Stimulated activated naive B cell treated with anti-CD40 and anti-IgM and Interleukin-4, amounts not matched to agents 10 μg/mL and 1 μg/mL and 100 μg/mL, for 72 hours (primary cell): ENCODE measurements at regions not wholly inside any gene's neighbourhood (a gene's known extent, or its start where the extent isn't known, plus 50 kb on each side); places are given as distances from the start of the nearest gene placed in this dataset.
A peak's percentile ranks its signal among the peaks of the same experiment; 100 is the strongest.

ENCODE experiments used
- ATAC-seq, 2 donors: fragments of 150-1000 bp; cut with Tn5 transposase; replicated peaks; 2 replicates each; pipeline ENCODE4 v1.10.0; 2021; ENCODE audit warnings: moderate library complexity in 1 of 2
- DNase-seq: peaks from one replicate; pipeline ENCODE4 v3.0.0; 2021
- H3K27ac Mint-ChIP-seq: one replicate; pipeline ENCODE4 v1.8.0; 2022; ENCODE audit warnings: mild to moderate bottlenecking, mixed read lengths
- H3K27me3 Mint-ChIP-seq, 2 donors: one replicate each; pipeline ENCODE4 v1.8.0; 2022; ENCODE audit warnings: mixed read lengths in 2 of 2
- H3K36me3 Mint-ChIP-seq, 2 donors: one replicate each; pipeline ENCODE4 v1.8.0; 2022; ENCODE audit warnings: mixed read lengths in 2 of 2, mild to moderate bottlenecking in 1 of 2
- H3K4me1 Mint-ChIP-seq, 2 donors: one replicate each; pipeline ENCODE4 v1.8.0; 2022; ENCODE audit warnings: mixed read lengths in 2 of 2, mild to moderate bottlenecking in 1 of 2
- H3K4me3 Mint-ChIP-seq, 2 donors: one replicate each; pipeline ENCODE4 v1.8.0; 2022; ENCODE audit warnings: mild to moderate bottlenecking in 2 of 2, mixed read lengths in 2 of 2, moderate library complexity in 1 of 2
- H3K9me3 Mint-ChIP-seq, 2 donors: one replicate each; pipeline ENCODE4 v1.8.0; 2022; ENCODE audit warnings: mixed read lengths in 2 of 2, mild to moderate bottlenecking in 1 of 2

DNA sequence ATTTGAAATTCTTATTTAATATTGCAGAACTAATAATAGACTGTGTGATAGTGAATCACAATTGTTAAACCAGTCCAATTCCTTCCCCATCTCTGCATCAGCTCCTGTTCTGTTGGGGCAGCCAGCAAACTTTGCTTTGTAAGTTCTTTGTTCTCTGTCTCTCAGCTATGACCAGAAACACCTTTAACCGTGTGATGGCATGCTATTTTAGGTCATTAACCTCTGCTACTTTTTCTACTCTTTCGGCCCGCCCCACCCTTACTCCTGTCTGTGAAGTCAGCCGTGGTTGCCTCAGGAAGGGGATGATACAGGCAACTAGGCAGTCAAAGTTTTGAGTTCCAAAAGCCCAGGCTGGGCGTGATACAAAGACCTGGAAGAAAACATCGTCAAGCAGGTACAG lies 51.3 kb upstream of the EGFL6 start:
- Mint-ChIP-seq H3K4me1 (peaks cover 0 to 4% of the 10 kb centered on the region in 2 donors), H3K9me3 (no peaks in the 10 kb centered on the region), H3K27me3 (peaks cover 0 to 20% of the 10 kb centered on the region in 2 donors), H3K27ac (peak overlapping the region; percentile 77), H3K36me3 (no peaks in the 10 kb centered on the region), H3K4me3 (no peak overlapping the region)
- DNase-seq (no peak), ATAC-seq (no peak)

DNA sequence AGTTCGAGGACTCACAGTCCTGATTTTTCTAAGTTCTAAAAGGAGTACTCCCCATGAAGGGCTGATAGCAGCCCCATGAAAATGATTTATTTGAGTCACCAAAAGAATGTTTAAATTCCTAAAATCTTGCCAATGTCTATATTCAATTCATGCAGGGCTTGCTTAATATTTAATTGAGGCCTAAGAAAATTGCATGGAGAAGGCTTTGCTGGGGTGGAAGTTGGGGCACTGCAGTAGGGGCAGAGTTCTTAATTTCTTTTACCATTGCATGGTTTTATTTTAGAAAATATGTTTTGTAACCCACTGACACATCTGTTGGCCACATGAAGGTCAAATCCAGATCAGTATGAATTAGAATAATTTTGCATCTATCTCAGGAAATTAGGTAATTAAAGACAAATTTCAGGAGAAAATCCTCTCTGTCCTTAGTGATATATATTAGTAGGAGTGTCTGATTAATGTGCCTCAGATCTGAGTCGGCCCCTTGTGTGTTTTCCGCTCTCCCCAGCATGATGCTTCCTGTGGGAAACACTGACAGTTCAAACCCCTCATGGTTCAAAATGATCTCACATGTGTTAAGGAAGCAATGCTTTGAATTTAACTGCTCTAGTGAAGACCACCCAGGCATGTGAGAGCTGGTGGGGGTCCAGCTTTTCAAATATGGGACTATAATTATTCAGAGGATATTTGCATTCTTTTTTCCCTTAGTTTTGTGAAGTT lies 54.0 kb upstream of the EGFL6 start:
- no peak overlapping the region for H3K27ac Mint-ChIP-seq
- H3K36me3 Mint-ChIP-seq = no peaks in the 10 kb centered on the region
- peaks cover 0 to 22% of the 10 kb centered on the region in 2 donors for H3K27me3 Mint-ChIP-seq
- DNase-seq = no peak
- no peak overlapping the region for H3K4me3 Mint-ChIP-seq
- ATAC-seq = no peak
- H3K4me1 Mint-ChIP-seq = peaks cover 0 to 4% of the 10 kb centered on the region in 2 donors
- no peaks in the 10 kb centered on the region for H3K9me3 Mint-ChIP-seq

DNA sequence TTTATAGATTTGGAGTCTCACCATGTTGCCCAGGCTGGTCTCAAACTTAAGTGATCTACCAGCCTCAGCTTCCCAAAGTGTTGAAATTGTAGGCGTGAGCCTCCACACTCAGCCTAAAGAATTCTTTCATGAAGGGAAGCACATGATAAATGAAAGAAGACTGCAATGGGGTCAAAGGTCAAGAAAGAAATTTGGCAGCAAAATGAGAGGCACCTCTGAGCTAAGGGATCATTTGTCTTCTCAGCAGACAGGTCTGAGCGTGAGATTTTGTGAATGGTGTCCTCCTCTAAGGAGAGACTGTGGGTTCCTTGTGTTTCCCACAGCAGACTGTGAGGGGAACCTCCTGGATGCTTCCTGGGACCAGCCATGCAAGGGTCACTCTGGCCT lies 57.5 kb upstream of the EGFL6 start:
- Mint-ChIP-seq H3K4me3 (no peak overlapping the region), H3K4me1 (no peaks in the 10 kb centered on the region), H3K36me3 (no peaks in the 10 kb centered on the region), H3K9me3 (no peaks in the 10 kb centered on the region), H3K27ac (no peak overlapping the region), H3K27me3 (peaks cover 0 to 5% of the 10 kb centered on the region in 2 donors)
- no peak for DNase-seq
- ATAC-seq = no peak

DNA sequence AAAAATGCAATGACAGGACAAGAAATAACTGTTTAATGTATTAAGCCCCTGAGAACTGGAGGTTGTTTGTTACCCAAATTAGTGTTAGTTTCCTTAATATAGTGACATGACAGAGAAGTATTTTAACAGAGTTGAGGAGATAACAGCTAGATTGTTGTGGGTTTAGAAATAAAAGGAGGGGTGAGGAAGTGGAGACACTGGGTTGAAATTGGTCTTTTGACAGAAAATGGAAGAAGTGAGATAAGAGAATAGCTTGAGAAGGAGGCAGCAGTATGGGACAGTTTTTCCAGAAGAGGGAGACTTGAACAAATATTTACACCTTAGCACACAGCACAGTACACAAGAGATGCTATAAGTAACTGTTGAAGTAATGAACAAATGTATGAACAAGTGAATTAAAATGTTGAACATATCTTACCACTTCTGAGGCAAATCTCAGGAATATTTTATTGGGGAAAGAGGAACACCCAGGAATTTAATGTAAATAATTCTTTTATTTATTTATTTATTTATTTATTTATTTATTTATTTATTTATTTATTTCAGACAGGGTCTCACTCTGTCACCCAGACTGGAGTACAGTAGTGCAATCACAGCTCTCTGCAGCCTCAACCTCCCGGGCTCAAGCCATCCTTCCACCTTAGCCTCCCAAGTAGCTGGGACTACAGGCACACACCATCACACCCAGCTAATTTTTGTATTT lies 58.0 kb upstream of the EGFL6 start:
- H3K27me3 Mint-ChIP-seq = peaks cover 0 to 5% of the 10 kb centered on the region in 2 donors
- no peaks in the 10 kb centered on the region for H3K9me3 Mint-ChIP-seq
- DNase-seq = no peak
- no peaks in the 10 kb centered on the region for H3K4me1 Mint-ChIP-seq
- H3K36me3 Mint-ChIP-seq = no peaks in the 10 kb centered on the region
- H3K27ac Mint-ChIP-seq = no peak overlapping the region
- no peak overlapping the region for H3K4me3 Mint-ChIP-seq
- no peak for ATAC-seq

DNA sequence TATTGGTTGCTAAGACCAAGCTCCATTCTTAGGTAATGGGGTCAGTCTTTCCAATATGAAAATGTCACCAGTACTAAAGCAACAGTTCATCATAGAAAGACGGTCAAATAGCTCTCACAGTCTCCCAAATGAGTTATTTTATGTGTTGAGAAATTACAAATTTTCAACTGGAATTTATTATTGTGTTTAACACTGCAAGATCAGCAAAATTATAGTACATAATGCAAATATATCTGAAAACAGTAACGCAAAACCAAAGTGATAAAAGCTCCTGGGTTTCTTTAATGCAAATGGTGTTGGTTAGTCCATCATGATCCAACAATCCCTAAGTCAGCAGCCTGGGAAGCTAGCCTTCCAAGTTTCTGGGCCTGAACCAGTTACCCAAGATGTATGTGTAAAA lies 61.5 kb upstream of the EGFL6 start:
- H3K27me3 Mint-ChIP-seq = peaks cover 0 to 21% of the 10 kb centered on the region in 2 donors
- ATAC-seq = no peak

DNA sequence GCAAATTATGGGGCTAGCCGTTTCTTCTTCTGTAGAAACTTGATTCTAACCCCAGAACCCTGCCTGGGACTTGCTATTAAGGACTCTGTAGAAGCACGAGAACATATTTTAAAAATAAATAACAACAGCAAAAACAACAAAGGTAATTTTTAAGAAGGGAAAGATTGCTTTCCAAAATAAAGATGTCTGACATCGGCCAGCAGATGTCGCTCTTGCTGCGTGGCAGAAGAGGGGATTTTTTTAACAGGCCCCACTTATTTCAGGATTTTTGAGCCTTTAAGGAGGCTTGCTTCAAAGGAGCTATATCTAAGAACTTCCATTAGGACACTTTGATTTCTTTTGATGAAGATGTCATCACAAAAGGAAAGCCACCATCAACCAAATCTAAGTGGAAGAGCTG lies 62.8 kb upstream of the EGFL6 start:
- peaks cover 0 to 21% of the 10 kb centered on the region in 2 donors for H3K27me3 Mint-ChIP-seq
- H3K4me1 Mint-ChIP-seq = peaks cover 3 to 4% of the 10 kb centered on the region in 2 donors
- ATAC-seq (no peak), DNase-seq (no peak)
- H3K9me3 Mint-ChIP-seq = no peaks in the 10 kb centered on the region
- H3K27ac Mint-ChIP-seq = no peak overlapping the region
- no peaks in the 10 kb centered on the region for H3K36me3 Mint-ChIP-seq
- no peak overlapping the region for H3K4me3 Mint-ChIP-seq

More for the DNA sequence above, 61.5 kb upstream of the EGFL6 start:
- H3K9me3 Mint-ChIP-seq = no peaks in the 10 kb centered on the region
- H3K27ac Mint-ChIP-seq = no peak overlapping the region
- H3K4me1 Mint-ChIP-seq = no peaks in the 10 kb centered on the region
- H3K36me3 Mint-ChIP-seq = no peaks in the 10 kb centered on the region
- no peak overlapping the region for H3K4me3 Mint-ChIP-seq
- no peak for DNase-seq

DNA sequence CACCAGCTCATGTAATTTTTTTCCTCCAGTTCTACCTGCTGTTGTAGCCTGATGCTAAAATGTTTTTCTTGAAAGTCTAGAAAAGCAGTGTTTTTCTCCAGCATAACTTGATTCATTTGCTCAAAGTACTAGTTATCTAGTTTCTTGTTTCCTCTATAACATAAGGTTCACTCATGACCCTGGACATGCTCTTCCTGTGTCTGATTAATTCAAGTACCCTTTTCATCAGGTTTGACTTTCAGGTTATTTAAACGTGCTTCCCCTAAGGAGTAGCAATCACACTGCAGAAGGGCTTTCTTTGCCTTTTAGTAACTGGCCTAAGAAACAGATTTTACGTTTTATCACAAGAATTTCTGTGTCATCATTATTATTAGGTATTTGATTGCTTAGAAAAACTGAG lies 66.8 kb upstream of the EGFL6 start:
- DNase-seq (no peak), ATAC-seq (peak; percentile 33 to 51)
- no peaks in the 10 kb centered on the region for H3K36me3 Mint-ChIP-seq
- H3K4me1 Mint-ChIP-seq = peaks cover 3 to 4% of the 10 kb centered on the region in 2 donors
- H3K9me3 Mint-ChIP-seq = no peaks in the 10 kb centered on the region
- peaks cover 0 to 29% of the 10 kb centered on the region in 2 donors for H3K27me3 Mint-ChIP-seq
- no peak overlapping the region for H3K4me3 Mint-ChIP-seq
- no peak overlapping the region for H3K27ac Mint-ChIP-seq

DNA sequence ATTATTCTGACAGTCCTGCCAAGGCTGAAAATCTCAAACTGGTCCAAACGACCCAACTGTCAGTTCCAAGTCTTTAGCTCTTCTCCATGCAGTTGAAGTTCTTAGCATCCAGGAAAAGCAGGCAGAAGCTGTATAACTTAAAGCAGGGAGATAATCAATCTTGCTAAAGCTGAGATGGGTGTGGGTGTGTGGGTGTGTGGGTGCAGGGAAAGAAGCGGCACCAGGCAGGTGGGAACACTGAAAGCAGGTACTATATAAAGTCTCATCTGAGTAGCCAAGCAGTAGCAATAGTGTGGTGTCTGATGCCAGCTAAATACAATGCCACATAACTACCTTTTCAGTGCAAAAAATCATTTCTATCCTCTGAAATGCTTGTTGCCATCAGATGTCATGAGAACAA lies 69.7 kb upstream of the EGFL6 start:
- no peaks in the 10 kb centered on the region for H3K9me3 Mint-ChIP-seq
- no peak overlapping the region for H3K27ac Mint-ChIP-seq
- ATAC-seq (no peak), DNase-seq (no peak)
- peaks cover 0 to 34% of the 10 kb centered on the region in 2 donors for H3K27me3 Mint-ChIP-seq
- no peak overlapping the region for H3K4me3 Mint-ChIP-seq
- no peaks in the 10 kb centered on the region for H3K36me3 Mint-ChIP-seq
- H3K4me1 Mint-ChIP-seq = peaks cover 3 to 4% of the 10 kb centered on the region in 2 donors

DNA sequence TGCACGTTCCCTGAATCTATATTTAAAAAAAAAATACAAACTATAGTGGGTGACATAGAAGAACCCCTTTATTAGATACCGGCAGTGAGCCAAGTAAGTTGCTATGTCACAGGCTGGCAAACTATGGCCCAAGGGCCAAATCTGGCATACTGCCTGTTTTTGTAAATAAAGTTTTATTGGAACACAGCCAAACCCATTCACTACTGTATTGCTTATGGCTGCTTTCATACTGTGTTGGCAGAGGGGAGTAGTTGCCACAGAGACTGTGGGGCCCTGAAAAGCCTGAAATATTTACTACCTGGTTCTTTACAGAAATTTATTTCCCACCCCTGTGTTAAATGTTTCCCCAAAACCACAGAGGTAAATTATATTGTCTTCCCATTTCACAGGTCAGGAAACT lies 71.2 kb upstream of the EGFL6 start:
- Mint-ChIP-seq H3K4me3 (no peak overlapping the region), H3K27ac (no peak overlapping the region), H3K9me3 (no peaks in the 10 kb centered on the region), H3K27me3 (peaks cover 0 to 36% of the 10 kb centered on the region in 2 donors), H3K36me3 (no peaks in the 10 kb centered on the region), H3K4me1 (peaks cover 3 to 4% of the 10 kb centered on the region in 2 donors)
- DNase-seq (no peak), ATAC-seq (no peak)

DNA sequence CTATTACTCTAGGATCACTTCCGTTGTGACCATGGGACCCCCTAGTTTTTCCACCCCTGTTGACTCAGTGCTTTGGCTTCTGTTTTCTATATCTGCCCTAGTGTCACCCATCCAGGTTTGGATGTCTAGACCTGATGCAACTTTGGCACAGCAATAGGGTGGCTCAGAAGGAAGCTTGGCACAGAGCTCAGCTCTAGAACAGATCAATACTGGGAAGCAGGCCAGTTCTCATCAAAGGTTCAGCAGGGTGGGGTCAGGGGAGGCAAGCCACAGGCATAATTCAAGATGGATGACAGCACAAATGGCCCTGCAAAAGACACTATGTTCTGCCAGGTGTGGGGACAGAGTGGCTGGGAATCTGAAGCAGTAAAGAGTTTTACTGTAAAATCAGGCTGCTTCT lies 74.2 kb upstream of the EGFL6 start:
- Mint-ChIP-seq H3K27ac (no peak overlapping the region), H3K27me3 (peaks cover 0 to 31% of the 10 kb centered on the region in 2 donors), H3K4me1 (no peaks in the 10 kb centered on the region), H3K4me3 (no peak overlapping the region), H3K36me3 (no peaks in the 10 kb centered on the region), H3K9me3 (no peaks in the 10 kb centered on the region)
- DNase-seq = no peak
- ATAC-seq = no peak

DNA sequence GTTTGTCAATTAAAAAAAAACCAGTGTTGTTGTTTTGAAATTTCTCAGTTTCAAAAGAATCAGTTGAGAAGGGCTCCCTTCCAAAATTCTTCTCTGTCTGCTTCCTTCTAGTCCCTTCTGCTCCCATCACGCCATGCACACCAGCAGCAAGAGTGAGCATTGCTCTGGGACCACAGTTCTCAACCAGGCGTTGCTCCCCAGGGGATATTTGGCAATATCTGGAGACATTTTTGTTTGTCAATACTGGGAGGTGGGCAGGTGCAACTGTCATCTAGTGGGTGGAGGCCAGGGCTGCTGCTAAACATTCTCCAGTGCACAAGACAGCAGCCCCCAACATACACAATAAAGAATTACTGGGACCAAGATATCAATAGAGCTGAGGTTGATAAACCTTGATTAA lies 74.8 kb upstream of the EGFL6 start:
- no peaks in the 10 kb centered on the region for H3K36me3 Mint-ChIP-seq
- DNase-seq (no peak), ATAC-seq (no peak)
- H3K27ac Mint-ChIP-seq = no peak overlapping the region
- no peak overlapping the region for H3K4me3 Mint-ChIP-seq
- peaks cover 0 to 31% of the 10 kb centered on the region in 2 donors for H3K27me3 Mint-ChIP-seq
- peaks cover 0 to 4% of the 10 kb centered on the region in 2 donors for H3K4me1 Mint-ChIP-seq
- H3K9me3 Mint-ChIP-seq = no peaks in the 10 kb centered on the region

DNA sequence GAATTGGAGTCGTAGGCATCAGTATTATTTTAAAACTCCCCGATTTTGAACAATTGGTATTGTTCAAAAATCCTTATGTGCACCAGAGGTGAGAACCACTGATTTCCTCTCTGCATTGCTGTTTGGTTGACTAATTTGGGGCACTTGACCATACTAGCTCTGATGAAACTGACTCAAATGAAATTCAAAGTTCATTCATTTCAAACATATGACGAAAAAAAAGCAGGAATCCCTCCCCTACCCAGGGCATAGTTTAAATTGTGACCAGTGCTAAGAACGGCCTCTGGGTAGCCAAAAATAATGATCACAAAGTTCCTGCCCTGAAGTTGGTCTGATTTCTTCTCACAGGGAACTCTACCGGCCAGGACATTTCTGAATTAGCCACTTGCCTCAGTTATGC lies 75.7 kb upstream of the EGFL6 start:
- no peak overlapping the region for H3K4me3 Mint-ChIP-seq
- peaks cover 0 to 28% of the 10 kb centered on the region in 2 donors for H3K27me3 Mint-ChIP-seq
- no peaks in the 10 kb centered on the region for H3K9me3 Mint-ChIP-seq
- no peak overlapping the region for H3K27ac Mint-ChIP-seq
- no peaks in the 10 kb centered on the region for H3K36me3 Mint-ChIP-seq
- H3K4me1 Mint-ChIP-seq = peaks cover 0 to 6% of the 10 kb centered on the region in 2 donors
- ATAC-seq (no peak), DNase-seq (no peak)

DNA sequence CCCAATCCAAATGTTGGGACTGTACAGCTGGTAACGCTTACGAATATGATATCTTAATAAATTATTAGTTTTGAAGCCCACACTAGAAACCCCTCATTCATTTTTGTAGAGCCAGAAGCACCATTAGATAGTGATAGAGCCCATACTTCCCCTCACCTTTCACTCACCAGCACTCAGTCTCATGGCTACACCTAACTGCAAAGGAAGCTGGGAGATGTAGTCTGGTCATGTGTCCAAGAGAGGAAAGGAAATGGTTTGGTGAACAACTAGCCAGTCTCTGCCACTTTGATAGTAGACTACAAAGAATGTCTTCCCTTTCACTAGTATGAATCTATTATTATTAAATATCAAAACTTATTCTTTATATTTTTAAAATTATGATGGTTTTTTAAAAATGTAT lies 77.1 kb upstream of the EGFL6 start:
- H3K4me1 Mint-ChIP-seq = peaks cover 7 to 19% of the 10 kb centered on the region in 2 donors
- DNase-seq = no peak
- H3K9me3 Mint-ChIP-seq = no peaks in the 10 kb centered on the region
- no peak overlapping the region for H3K27ac Mint-ChIP-seq
- H3K4me3 Mint-ChIP-seq = no peak overlapping the region
- ATAC-seq = peak in 1 of 2 donors; percentile 49
- H3K36me3 Mint-ChIP-seq = no peaks in the 10 kb centered on the region
- peaks cover 0 to 27% of the 10 kb centered on the region in 2 donors for H3K27me3 Mint-ChIP-seq

DNA sequence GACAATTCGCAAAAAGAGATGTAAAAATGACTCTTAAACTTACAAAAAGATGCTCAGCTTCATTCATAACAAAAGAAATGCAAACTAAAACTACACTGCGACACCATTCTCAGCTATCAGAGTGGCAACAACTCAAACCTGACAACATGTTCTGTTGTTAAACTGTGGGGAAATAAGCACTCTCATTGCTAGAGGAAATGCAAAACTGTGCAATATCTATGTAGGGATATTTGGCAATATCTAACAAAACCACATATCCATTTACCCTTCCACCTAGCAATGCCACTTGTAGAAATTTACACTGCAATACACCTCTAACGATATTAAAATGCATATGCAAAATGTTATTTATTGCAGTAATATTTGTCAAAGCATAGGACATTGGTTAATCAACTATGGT lies 78.3 kb upstream of the EGFL6 start:
- H3K27me3 Mint-ChIP-seq = peaks cover 0 to 25% of the 10 kb centered on the region in 2 donors

DNA sequence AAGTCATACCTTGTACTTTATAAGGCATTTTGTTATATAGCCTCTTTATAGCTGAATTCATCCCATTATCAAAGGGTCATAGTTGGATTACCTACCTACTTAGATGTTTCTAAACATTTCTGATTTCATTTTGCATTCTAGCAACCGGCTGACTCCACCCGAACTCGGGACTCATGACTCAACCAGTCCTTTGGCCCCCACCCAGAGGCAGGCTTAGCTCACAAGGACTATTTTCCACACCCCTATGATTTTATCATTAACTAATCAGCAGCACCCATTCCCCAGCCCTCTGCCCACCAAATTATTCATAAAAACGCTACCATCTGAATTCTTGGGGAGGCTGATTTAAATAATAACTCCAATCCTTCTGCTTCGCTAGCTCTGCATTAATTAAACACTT lies 79.9 kb upstream of the EGFL6 start:
- H3K4me1 Mint-ChIP-seq = peaks cover 12 to 29% of the 10 kb centered on the region in 2 donors
- no peak overlapping the region for H3K4me3 Mint-ChIP-seq
- peaks cover 0 to 16% of the 10 kb centered on the region in 2 donors for H3K27me3 Mint-ChIP-seq
- peaks cover 0 to 1% of the 10 kb centered on the region in 2 donors for H3K36me3 Mint-ChIP-seq
- peaks cover 2 to 6% of the 10 kb centered on the region in 2 donors for H3K9me3 Mint-ChIP-seq
- ATAC-seq (no peak), DNase-seq (no peak)
- H3K27ac Mint-ChIP-seq = no peak overlapping the region

More for the DNA sequence above, 78.3 kb upstream of the EGFL6 start:
- no peak for DNase-seq
- no peaks in the 10 kb centered on the region for H3K36me3 Mint-ChIP-seq
- no peak overlapping the region for H3K4me3 Mint-ChIP-seq
- no peak for ATAC-seq
- H3K9me3 Mint-ChIP-seq = no peaks in the 10 kb centered on the region
- H3K4me1 Mint-ChIP-seq = peaks cover 12 to 29% of the 10 kb centered on the region in 2 donors
- no peak overlapping the region for H3K27ac Mint-ChIP-seq
